GM19351 (cell line): ENCODE measurements at regions not wholly inside any gene's neighbourhood (a gene's known extent, or its start where the extent isn't known, plus 50 kb on each side); places are given as distances from the start of the nearest gene placed in this dataset.

ENCODE experiments used
- ATAC-seq: cut with Tn5 transposase; IDR thresholded peaks from one replicate; pipeline ENCODE4 v1.9.1; 2021; ENCODE audit warnings: mild to moderate bottlenecking, moderate library complexity; ENCODE audit not compliant: unreplicated experiment

GRCh38 chr20:22652681-22653588 is 68.6 kb upstream of the FOXA2 start:
- ATAC-seq = no peak

GRCh38 chr20:22653658-22654642 is 69.6 kb upstream of the FOXA2 start:
- ATAC-seq = no peak

GRCh38 chr20:22663528-22664025 is 79.2 kb upstream of the FOXA2 start:
- no peak for ATAC-seq

- no peak for ATAC-seq
These were observed 82.8 kb upstream of the FOXA2 start for GRCh38 chr20:22667198-22667597.

- no peak for ATAC-seq
These were observed 87.8 kb upstream of the FOXA2 start for GRCh38 chr20:22672191-22672590.

- ATAC-seq = no peak
These were observed 89.1 kb upstream of the FOXA2 start for GRCh38 chr20:22673467-22673866.

GRCh38 chr20:22675341-22675740 is 91.0 kb upstream of the FOXA2 start:
- no peak for ATAC-seq

- no peak for ATAC-seq
These were observed 94.3 kb upstream of the FOXA2 start for GRCh38 chr20:22678678-22679077.

GRCh38 chr20:22679197-22679596 is 94.8 kb upstream of the FOXA2 start:
- ATAC-seq = no peak

GRCh38 chr20:22680031-22680740 is 95.8 kb upstream of the FOXA2 start:
- no peak for ATAC-seq

GRCh38 chr20:22681591-22682248 is 97.3 kb upstream of the FOXA2 start:
- ATAC-seq = no peak

- ATAC-seq = no peak
These were observed 98.0 kb upstream of the FOXA2 start for GRCh38 chr20:22682381-22682780.

GRCh38 chr20:22684072-22684762 is 99.8 kb upstream of the FOXA2 start:
- ATAC-seq = peak; percentile 84

GRCh38 chr20:22684763-22685443 is 100.5 kb upstream of the FOXA2 start:
- ATAC-seq = no peak

GRCh38 chr20:22686097-22686496 is 101.7 kb upstream of the FOXA2 start:
- ATAC-seq = no peak

GRCh38 chr20:22687676-22688349 is 103.4 kb upstream of the FOXA2 start:
- ATAC-seq = no peak

- ATAC-seq = no peak
These were observed 104.1 kb upstream of the FOXA2 start for GRCh38 chr20:22688485-22688884.

- no peak for ATAC-seq
These were observed 104.9 kb upstream of the FOXA2 start for GRCh38 chr20:22689266-22689665.

- ATAC-seq = no peak
These were observed 105.6 kb upstream of the FOXA2 start for GRCh38 chr20:22690000-22690399.
